ENCODE measurements at regions not wholly inside any gene's neighbourhood (a gene's known extent, or its start where the extent isn't known, plus 50 kb on each side); places are given as distances from the start of the nearest gene placed in this dataset.
A peak's percentile ranks its signal among the peaks of the same experiment; 100 is the strongest.
"Not testable (repeated sequence)": the region's sequence is repeated elsewhere in the genome, so short reads cannot be mapped to it uniquely, and the experiment has no call there.

GRCh38 chr5:152717393-152717792 lies 312.3 kb upstream of the NMUR2 start:
- no peak for DNase-seq

GRCh38 chr5:152723482-152723881 lies 318.4 kb upstream of the NMUR2 start:
- no peak for DNase-seq

GRCh38 chr5:152730176-152730575 lies 325.1 kb upstream of the NMUR2 start:
- no peak for DNase-seq

- DNase-seq = no peak
Observed at GRCh38 chr5:152736906-152737305, 331.8 kb upstream of the NMUR2 start.

GRCh38 chr5:152739916-152740315 lies 334.8 kb upstream of the NMUR2 start:
- DNase-seq = no peak

- not testable (repeated sequence) for DNase-seq
Observed at GRCh38 chr5:152741126-152741525, 336.0 kb upstream of the NMUR2 start.

- DNase-seq = not testable (repeated sequence)
Observed at GRCh38 chr5:152787709-152788217, 382.7 kb upstream of the NMUR2 start.

GRCh38 chr5:152801886-152802285 lies 396.8 kb upstream of the NMUR2 start:
- no peak for DNase-seq

- no peak for DNase-seq
Observed at GRCh38 chr5:152804179-152804578, 399.1 kb upstream of the NMUR2 start.

- no peak for DNase-seq
Observed at GRCh38 chr5:152811988-152812387, 406.9 kb upstream of the NMUR2 start.

- DNase-seq = peak; percentile 50
Observed at GRCh38 chr5:152813526-152813925, 408.4 kb upstream of the NMUR2 start.

- DNase-seq = no peak
Observed at GRCh38 chr5:152819891-152820290, 414.8 kb upstream of the NMUR2 start.

- DNase-seq = no peak
Observed at GRCh38 chr5:152824316-152824715, 419.2 kb upstream of the NMUR2 start.

- no peak for DNase-seq
Observed at GRCh38 chr5:152838241-152838786, 433.2 kb upstream of the NMUR2 start.

GRCh38 chr5:152844713-152845112 lies 439.6 kb upstream of the NMUR2 start:
- DNase-seq = no peak

GRCh38 chr5:152853361-152853760 lies 448.3 kb upstream of the NMUR2 start:
- no peak for DNase-seq

- no peak for DNase-seq
Observed at GRCh38 chr5:152855441-152855840, 450.4 kb upstream of the NMUR2 start.

GRCh38 chr5:152861231-152861630 lies 456.2 kb upstream of the NMUR2 start:
- DNase-seq = no peak

GRCh38 chr5:152864447-152864846 lies 459.4 kb upstream of the NMUR2 start:
- no peak for DNase-seq

- no peak for DNase-seq
Observed at GRCh38 chr5:152864991-152865390, 459.9 kb upstream of the NMUR2 start.

GRCh38 chr5:152869971-152870370 lies 464.9 kb upstream of the NMUR2 start:
- no peak for DNase-seq

GRCh38 chr5:152882621-152883020 lies 477.5 kb upstream of the NMUR2 start:
- DNase-seq = no peak

- no peak for DNase-seq
Observed at GRCh38 chr5:152883066-152883775, 478.1 kb upstream of the NMUR2 start.

GRCh38 chr5:152884006-152884405 lies 478.9 kb upstream of the NMUR2 start:
- no peak for DNase-seq

GRCh38 chr5:152900332-152900731 lies 495.3 kb upstream of the NMUR2 start:
- DNase-seq = no peak
